NCI-H2029 (cell line): ENCODE measurements at regions not wholly inside any gene's neighbourhood (a gene's known extent, or its start where the extent isn't known, plus 50 kb on each side); places are given as distances from the start of the nearest gene placed in this dataset.

ENCODE experiments used
- DNase-seq: peaks from one replicate; lab custom pipeline; 2025; lab: John Stamatoyannopoulos, UW

DNA sequence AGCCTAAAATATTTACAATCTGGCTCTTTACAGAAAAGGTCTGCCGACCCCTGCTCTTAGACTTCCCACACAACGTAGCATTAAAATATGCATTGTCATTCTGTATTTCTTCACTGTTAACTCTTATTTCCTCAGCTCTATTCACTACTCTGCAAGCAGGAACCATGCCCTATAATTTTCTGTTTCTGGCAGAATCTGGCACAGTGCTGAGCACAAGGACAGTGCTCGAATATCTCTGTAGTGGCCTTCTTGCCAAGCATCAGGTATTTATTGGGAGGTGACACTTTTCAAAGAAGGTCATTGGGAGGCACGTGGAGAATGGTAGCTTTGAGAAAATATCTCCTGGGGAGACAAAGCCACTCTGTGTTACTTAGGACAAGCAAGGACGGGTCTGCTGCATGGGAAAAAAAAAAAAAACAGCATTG, 77.9 kb downstream of the PSMG1 start:
- no peak for DNase-seq

DNA sequence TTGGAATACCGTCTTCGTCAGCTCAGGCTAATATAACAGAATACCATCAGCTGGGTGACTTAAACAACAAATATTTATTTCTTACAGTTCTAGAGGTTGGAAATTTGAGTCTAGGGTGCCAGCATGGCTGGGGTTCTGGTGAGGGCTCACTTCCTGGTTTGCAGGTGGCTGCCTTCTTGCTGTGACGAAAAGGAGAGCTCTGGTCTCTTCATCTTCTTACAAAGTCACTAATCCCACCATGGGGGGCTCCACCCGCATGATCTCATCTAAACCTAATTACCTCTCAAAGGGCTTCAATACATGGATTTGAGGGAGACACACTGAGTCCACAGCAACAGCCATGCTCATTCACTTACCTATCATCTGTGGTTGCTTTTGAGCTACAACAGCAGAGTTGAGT, 78.3 kb downstream of the PSMG1 start:
- no peak for DNase-seq

DNA sequence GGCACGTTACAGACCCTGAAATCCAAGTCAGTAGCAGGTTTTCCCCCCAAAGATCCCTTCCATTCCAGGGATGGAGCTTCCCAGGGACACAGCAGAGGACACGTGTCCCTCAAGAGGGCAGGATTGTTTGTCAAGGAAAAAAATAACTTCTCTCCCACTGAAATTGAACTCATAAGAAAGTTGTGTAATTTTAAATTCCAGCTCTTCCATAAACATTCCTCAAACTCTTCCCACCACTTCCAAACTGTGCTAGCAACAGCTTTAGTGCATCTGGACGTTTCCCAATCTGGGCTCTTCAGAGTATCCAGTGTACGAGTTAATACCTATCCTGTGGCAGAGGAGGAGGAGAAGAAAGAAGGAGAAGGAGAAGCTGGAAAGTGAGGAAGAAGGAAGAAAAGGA, 79.6 kb downstream of the PSMG1 start:
- no peak for DNase-seq

GRCh38 chr21:39099859-39100258, 83.4 kb downstream of the PSMG1 start:
- DNase-seq: no peak

DNA sequence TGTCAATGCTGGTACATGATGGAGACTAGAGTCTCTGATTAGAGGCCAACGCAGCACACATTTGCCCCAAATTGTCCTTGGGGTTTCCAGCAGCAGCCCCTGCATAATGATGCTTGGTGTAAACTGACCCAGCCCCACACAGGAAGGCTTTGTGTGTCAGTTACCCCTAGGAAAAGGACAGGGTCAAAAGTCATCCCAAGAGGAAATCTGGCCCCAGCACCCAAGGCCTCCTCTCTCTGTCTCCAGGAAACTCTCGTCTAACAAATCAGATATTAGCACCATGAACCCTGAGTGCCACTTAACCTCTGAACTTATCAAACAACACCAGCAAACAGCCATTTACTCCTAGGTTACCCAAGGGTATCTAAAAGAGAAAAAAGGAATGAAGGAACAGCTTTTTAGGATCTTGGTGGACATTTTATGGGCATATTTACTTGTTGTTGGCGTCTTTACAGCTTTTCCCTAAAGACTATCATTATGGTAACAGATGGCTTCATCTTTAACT, 84.5 kb downstream of the PSMG1 start:
- no peak for DNase-seq

GRCh38 chr21:39097981-39098380, 85.3 kb downstream of the PSMG1 start:
- no peak for DNase-seq

GRCh38 chr21:39097335-39097861, 85.9 kb downstream of the PSMG1 start:
- no peak for DNase-seq

GRCh38 chr21:39096754-39097153, 86.5 kb downstream of the PSMG1 start:
- no peak for DNase-seq

DNA sequence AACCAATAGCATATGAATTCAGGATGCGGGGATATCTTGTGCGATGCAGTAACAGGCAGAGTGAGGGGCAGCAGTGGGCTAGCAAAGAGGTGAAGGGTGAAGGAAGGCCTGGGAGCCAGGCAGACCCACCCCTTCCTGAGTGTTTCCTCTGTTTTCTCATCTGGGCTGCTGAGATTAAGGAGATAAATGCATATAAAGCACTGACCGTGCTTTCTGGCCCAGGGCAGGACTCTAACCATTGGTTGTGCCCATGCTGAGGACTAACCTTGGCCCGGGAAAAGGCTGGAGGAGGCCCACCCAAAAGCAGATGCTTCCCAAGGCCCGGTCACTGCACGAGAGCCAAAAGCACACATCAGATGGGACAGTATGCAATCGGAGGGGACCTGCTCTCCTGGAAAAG, 87.6 kb downstream of the PSMG1 start:
- DNase-seq: no peak

GRCh38 chr21:39094847-39095579, 88.2 kb downstream of the PSMG1 start:
- DNase-seq: no peak

- no peak for DNase-seq
These were observed 89.0 kb downstream of the PSMG1 start for GRCh38 chr21:39094087-39094780.

GRCh38 chr21:39093526-39093925, 89.7 kb downstream of the PSMG1 start:
- no peak for DNase-seq

- no peak for DNase-seq
These were observed 94.3 kb downstream of the PSMG1 start for GRCh38 chr21:39088831-39089380.

- DNase-seq: no peak
These were observed 95.2 kb downstream of the PSMG1 start for GRCh38 chr21:39088031-39088370.

- DNase-seq: no peak
These were observed 95.8 kb downstream of the PSMG1 start for GRCh38 chr21:39087238-39088030.

GRCh38 chr21:39086547-39086946, 96.7 kb downstream of the PSMG1 start:
- DNase-seq: no peak

DNA sequence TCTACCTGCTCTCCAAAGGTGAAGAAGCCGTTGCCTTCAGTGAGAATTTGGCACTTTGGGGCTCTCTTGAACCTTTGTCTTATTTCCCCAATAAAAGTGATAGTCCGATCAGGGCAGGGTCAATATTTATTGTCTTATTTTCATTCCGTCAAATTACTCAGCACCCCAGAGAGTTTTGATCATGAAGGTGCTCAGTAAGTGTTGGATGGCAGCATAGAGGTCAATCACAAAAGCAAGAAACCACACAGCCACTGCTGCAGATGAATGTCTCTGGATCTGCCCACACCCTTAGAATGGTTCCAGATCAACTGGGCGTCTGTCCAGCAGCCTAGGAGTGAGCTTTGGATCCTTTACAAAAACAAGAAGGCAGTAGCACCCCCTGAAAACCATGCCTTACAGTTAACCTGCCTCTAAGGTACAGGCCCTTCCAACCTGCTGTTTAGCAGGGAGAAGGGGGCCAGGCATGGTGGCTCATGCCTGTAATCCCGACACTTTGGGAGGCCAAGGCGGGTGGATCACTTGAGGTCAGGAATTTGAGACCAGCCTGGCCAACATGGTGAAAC, 97.3 kb downstream of the PSMG1 start:
- no peak for DNase-seq

DNA sequence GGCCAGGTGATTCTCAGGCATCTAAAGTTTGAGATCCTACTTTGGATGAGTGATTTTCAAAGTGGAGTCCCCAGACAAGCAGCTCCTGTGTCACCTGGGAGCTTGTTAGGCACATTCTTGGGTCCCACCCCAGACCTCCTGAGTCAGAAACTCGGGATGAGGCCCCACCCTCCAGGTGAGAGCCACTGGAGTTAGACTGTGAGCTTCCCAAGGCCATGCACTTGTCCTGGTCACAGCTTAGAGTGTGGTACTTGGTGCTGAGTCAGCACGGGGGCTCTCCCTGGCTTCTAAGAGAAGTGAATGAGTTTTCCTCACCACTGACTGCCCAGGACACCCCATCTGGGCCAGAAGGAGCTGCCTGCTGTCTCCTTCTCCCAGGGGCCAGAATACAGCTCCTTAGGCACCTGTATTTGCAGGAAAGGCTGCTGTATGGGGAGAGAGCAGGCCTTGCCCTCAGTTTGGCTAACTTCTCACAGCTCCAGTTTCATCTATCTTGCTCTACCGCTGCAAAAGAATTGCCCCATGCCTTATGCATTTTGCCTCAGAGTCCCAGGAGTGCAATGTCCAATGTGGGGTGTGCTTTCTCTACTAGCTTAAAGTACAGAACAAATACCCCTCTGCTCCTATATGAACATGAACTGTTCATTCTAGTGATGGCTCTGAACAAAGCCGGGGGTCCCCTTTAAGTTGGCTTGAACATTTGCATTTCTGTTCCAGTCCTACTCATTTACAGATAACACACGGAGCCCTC, 98.1 kb downstream of the PSMG1 start:
- no peak for DNase-seq

GRCh38 chr21:39084073-39084472, 99.2 kb downstream of the PSMG1 start:
- no peak for DNase-seq

- no peak for DNase-seq
These were observed 99.8 kb downstream of the PSMG1 start for GRCh38 chr21:39083377-39084008.
